HG02798 (cell line): ENCODE measurements at regions not wholly inside any gene's neighbourhood (a gene's known extent, or its start where the extent isn't known, plus 50 kb on each side); places are given as distances from the start of the nearest gene placed in this dataset.

Experiments used
- ATAC-seq: cut with Tn5 transposase; IDR thresholded peaks from one replicate; pipeline ENCODE4 v1.9.1; 2021; ENCODE audit warnings: mild to moderate bottlenecking; ENCODE audit not compliant: unreplicated experiment, poor library complexity

DNA sequence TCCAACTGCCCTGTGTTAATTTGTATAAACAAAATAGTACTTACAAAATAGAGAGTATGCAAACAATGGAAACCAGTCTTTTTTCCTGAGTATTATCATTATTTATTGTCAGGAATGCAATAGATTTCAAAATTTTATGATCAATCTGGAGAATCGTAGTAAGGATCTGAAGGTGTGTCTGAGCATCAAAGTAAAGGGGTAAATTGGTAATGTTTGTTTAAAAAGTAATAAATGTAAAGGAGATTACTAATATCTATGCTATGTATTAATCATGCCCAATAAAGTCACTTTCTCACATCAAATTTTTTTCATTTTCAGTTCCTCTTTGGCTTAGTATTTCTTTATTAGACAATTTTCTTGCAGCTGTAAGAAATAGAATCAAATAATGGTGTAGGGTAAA is 1507.1 kb upstream of the PCDH7 start:
- ATAC-seq, result no peak

DNA sequence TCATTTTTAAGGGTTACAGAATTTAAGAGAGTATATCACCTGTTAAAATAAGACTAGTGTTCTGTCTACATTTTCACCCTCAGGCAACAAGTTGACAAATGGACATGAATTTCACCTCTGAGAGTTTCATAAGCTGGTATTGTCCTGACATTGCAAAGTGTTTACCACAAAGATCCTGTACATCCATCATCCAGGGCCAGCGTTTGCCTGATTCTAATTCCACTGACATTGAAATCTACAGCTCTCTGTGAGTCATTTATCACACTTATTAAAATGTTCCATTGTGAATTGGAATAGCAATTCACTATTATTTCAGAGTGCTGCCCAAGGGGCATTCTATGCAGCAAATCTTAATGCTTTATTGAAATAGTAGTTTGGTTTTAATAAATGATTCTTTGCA is 1499.4 kb upstream of the PCDH7 start:
- no peak for ATAC-seq

DNA sequence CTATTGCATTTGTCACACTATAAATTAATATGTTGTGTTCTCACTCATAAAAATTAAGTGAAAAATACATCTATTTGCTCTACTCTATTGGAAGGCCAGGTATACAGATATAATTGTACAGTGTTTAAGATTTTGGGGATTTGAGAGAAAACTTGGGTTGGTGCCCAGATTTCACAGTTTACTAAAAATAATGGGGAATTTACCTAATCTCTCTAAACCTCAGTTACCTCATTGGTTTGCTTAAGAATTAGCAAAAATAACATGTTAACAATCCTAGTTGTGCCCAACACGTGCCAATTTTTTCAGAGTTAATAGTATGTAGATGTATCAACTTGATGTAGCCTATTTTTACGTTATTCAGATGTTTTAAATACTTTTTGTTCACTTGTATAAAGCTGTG is 1495.3 kb upstream of the PCDH7 start:
- ATAC-seq, result no peak

DNA sequence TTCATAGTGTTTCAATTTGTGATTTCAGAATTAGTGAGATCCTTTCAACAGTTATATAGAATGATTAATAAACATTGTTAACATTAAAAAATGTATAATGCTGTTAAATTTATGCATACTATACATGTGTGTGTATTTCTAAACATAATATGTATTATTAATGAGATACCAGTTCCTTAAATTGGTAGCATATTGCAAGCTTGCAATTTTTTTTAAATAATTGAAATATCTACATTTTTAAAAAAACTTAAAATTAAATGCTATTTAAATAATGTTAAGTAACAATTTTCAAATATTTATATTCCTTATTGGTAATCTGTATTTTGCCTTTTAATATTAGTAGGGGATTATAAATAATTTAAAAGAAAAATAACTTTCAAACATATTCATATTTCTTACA is 1479.5 kb upstream of the PCDH7 start:
- no peak for ATAC-seq

DNA sequence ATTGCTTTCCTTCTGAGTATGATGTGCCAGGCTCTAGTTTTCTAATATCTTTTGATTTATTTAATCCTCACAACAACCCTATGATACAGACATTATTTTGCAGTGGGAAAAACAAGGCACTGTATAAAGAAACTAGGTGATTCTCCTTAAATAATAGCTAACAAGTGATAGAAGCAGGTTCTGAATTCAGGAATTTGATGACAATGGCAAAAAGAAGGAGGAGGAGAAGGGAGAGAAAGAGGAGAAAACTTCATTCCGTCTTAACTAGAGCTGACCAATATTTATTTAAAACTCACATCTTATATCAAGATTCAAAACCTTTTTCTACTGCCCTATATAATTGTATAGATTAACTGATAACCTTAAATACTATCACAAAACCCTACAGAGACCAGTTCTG is 1477.1 kb upstream of the PCDH7 start:
- ATAC-seq, result no peak

DNA sequence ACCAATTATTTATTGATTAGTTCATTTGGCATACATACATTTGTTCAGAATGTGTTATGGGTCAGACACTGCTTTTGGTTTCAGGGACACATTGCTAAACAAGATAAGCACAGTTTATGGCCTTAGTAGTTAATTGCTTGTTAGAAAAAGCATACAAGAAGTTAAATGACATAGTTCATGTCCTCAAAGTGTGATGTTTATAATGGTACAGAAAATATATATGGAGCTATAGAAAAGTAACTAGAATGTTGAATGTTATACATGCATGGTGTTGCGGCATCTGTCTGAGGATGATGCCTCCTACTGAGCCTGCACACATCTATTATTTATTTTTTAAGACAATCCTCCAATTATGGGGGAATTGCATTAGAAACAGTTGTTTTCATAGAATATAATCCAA is 1476.3 kb upstream of the PCDH7 start:
- no peak for ATAC-seq

DNA sequence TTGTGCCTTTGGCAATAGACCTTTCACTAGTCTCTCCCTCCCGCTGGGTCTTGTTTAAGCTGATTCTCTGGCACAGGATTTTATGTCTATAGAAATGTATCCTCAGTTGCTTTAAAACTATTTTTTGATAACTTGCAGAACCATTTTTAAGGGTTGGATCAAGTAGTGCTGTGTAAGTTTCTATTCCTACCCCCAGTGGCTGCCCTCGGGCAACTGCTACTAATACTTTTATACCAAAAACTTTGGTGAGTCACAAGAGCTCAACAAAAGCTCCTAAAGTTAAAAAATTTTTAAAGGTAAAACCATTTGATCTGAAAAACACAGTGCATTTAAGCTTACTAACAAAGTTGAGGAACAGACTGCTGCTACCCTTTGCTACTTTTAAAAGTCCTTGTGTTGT is 1460.6 kb upstream of the PCDH7 start:
- ATAC-seq, result no peak

DNA sequence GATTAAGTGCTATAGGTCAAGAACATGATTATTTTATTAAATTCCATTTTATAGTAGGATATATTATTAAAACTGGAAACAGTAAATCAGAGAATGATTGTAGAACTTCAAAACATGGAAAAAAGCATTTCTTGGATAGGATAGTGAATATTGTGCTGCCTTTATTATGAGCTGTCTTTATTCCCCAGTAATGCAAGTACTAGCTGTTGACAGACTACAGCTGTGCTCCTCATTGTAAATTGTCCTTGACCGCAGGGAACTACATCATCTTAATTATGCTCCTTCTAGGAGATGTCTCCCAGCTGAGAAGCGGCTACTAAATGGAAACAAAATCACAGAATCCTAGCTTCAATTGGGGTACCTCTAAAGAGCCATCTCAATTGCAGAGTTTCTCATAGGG is 1457.2 kb upstream of the PCDH7 start:
- ATAC-seq, result no peak

DNA sequence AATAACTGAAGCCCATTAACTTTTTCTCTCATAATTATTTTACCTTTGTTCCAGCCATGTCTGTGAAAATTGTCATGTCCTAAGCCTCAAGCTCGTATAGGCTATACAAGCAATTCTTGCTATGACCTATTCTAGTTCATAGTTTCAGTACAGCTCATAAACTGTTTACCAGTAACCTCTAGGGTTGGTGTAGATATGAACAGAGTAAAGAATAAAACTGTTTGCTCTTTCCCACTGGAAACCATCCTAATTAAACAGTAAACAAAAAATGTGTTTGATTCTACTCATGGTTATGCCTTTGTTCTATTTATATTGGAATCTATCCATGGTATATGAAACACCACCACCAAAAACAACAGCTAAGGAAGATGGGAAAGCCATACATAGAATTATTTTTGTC is 1444.0 kb upstream of the PCDH7 start:
- ATAC-seq, result no peak

DNA sequence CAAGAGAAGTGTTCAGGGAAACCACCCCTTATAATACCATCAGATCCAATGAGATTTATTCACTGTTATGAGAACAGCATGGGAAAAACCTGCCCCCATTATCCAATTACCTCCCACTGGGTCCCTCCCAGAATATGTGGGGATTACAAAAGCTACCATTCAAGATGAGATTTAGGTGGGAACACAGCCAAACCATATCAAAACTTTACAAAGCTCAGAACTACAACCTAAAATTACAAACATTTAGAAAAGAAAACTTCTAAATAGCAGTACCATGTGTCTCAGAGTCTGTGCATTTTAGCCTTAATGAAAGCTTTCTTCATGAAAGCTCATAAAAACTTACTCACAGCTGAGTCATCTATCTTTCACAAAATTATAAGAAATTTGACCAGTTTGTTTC is 1442.8 kb upstream of the PCDH7 start:
- ATAC-seq, result no peak

DNA sequence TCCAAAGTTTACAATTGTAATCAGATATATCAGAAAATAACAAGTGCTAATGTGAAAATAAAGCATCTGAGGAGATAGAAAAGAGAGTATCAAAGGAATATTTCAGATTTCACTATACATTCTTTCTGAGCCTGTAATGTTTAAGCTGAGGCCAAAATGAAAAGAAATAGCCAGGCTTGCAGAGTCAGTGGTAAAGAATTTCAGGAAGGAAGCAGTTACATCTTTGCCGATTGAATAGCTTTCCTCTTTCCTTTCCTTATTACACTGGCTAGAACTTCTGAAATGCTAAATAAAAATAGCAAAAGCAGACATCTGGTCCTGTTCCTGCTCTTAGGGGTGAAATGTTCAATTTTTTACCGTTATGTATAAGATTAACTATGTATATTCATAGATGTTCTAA is 1441.6 kb upstream of the PCDH7 start:
- no peak for ATAC-seq

DNA sequence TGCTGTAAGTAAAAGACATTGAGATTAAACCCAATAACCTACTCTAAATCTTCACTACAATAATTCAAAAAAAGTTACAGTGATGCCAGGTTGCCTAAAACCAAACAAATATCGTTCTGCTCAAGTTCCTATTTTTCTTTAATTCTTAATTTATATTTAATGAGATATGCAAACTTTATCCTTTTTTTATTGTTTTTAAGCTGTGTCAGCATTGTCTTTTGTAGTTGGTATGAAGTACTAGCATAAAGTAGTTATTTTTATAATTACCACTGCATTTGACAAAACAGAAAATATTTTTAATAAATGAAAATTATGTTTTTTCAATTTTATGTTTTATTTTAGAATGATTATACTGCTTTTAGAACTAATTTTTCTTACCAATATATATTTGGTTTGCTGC is 1431.1 kb upstream of the PCDH7 start:
- ATAC-seq, result no peak

DNA sequence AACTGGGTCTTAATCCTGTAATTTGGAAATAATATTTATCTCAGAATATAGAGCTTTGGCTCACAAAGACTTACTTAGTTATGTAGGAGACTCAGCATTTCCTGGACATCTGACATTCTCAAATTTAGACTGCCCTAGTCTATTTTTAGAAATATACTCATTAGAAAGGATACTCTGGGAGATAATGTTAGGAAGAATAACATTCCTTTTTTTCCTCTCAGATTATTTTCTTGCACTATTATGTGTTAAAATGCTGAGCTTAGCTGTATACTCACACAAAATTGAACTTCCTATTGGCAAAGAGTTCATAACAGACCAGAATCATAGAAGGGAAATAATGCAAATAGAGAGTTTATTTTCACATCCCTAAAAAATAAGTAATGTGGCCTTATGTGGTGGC is 1424.9 kb upstream of the PCDH7 start:
- no peak for ATAC-seq

DNA sequence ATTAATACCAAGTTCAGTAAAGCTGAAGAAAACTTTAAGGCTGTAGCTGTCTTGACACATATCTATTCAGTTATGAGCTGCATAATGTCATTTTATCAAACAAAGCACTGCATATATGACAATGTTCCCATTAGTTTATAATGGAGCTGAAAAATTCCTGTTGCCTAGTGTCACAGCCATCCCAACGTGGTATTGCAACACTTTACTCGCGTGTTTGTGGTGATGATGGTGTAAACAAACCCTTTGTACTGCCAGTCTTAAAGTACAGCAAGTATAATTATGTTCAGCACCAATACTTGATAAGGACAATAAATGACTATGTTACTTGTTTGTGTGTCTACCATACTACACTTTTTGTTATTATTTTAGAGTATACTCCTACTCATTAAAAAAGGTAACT is 1415.6 kb upstream of the PCDH7 start:
- ATAC-seq, result no peak

DNA sequence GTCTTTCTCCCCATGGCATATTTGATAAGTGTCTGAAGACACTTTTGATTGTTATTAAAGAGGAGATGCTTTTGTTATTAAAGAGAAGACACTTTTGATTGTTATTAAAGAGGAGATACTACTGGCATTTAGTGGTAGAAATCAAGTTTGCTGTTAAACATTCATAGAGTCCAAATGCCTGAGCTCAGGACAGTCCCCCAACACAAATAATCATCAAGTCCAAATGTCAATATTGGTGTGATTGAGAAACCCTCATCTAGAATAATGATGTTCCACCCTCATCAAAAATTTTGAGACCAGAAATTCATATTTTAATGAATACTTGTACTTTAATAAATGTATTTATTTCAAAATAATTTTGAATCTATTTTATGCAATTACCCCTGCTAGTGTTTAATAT is 1412.9 kb upstream of the PCDH7 start:
- no peak for ATAC-seq

DNA sequence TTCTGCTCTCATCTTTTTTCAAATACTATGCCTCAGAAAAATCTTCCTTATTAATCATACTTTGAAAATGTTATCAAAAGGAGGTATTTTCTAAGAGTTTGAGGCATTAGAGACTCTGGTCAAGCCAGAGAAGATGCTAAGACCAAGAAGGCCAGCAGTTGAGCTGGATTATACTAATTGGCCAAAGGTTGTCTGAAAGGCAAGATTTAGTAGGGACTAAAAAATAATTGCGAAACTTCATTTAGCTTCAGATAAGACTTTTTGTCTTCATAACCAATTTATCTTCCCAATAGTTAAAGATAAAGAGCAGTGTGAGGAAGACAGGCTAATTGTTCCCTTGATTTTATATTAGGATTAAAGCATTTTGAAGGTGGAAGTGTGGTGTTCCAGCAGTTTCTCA is 1412.4 kb upstream of the PCDH7 start:
- no peak for ATAC-seq

DNA sequence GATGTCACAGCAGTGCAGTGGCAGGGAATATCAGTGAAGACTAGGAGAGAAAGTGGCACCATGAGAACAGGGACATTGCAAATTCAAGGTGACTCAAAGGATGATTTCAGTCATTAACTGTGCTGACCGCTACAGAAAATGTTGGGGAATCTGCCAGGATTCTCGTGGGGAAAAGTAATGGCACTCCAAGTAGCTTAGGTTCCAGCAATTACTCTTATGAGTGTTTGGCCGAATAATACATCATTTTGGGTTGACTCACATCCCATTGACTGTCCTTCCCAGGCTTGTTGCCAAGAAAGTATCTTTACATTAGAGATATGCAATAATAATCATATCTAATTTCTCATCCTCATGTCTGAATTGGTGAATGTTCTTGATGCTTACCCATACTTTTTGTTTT is 1411.1 kb upstream of the PCDH7 start:
- ATAC-seq, result no peak

DNA sequence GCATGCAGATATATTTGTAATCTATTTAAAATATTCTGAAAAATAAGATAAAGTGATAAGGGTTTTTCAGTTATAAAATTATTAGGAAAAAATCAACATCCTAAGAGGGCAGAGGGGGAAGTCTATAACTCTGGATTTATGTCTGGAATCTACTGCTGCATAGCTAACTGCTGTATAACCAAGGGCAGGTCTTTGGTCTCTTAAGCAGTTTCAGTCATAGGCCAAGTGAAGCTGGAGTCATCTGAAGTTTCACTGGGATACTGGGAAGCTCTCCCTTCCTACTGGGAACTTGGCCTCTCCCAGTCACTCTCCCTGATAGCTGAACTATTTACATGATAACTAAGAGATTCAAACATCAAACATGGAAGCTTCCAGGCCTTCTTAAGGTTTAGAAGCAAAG is 1409.9 kb upstream of the PCDH7 start:
- ATAC-seq, result no peak

DNA sequence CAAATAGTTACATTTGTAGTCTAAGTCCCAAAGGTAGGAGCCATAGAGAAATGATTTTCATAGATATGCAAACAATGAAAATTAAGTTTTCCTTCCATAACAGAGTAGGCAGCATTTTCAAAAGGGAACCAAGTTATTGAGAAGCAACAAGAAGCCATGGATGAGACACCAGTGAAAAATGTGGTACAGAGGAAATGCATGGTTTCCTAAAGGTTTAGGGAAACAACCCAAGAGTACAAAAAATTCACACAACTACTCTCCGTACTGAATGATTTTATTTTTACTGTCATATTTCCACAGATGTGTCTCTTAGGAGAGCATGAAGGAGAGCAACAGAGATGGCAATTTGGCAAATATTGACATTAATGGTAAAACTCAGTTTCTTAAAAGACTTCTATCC is 1408.9 kb upstream of the PCDH7 start:
- ATAC-seq, result no peak

DNA sequence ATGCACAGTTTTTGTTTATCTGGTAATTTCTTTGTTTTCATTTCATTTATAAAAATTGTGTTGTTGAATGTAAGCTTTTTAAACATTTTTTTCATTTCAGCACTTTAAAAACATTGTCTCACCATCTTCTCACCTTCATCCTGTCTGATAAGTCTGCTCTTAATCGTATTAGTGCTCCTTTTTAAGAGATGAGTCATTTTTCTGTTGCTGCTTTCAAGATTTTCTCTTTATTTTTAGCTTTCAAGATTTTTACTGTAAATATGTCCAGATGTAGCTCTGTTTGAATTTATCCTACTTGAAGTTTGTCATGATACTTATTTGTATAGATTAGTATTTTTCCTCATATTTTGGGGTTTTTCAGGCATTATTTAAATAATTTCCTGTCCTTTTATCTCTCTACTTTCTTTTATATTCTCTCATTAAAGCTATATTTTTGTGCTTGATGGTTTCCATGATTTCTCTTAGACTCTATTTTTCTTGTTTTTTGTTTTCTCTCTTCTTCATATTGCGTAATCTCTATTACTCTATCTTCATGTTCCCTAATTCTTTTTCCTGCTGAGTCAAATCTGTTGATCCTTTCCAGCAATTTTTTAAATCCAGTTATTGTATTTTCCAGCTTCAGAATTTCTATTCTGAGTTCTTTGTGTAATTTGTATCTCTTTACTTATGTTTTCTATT is 1400.4 kb upstream of the PCDH7 start:
- ATAC-seq, result no peak

DNA sequence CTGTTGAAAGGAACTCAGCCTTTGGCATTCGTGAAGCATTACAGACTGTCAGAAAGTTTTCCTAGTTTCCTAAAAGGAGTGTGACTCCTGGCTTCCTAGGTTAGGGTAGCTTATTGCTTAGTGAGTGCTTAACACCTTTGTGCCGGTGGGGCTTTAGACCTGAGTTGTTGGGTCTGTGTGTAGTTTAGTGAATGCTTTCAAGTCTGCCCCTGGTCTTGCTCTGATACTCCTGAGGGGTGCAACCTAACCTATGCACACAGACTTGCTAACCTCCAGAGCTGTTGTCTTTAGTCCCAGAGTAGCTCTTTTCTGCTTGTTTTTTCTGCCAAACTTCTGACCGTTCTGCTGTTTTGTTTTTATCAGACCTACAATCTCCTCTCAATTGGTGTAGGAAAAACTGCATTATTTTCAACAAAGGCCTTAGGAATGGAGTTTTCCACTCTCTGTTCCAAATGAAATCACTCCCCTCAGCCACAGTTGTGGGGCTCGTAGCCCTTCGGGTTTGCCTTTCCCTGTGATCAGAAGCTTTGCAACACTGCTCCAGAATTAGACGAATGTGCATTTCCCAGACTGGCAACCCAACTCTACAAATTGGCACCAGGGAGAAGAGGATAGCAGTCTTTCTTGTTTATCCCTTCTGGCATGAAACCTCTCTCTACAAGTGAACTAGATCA is 1399.1 kb upstream of the PCDH7 start:
- ATAC-seq, result no peak

DNA sequence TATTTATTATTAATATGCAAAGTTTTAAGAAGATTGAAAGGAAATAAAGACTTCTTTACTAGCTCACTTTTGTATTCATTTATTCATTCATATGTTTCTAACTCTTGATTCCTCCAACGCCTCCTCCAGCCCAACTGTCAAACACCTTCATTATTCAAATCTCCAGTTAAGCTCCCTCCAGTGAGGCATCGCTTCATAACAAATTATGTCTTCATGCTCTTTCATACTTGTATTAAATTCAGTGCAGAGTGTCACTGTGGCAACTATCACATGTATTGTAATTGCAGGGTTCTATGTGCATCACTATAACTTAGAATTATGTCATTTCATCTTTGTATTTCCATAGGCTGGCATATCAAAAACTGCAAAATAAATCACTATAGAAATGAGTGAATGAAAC is 1394.2 kb upstream of the PCDH7 start:
- ATAC-seq, result no peak
